ENCODE measurements at regions not wholly inside any gene's neighbourhood (a gene's known extent, or its start where the extent isn't known, plus 50 kb on each side); places are given as distances from the start of the nearest gene placed in this dataset.
"Not testable (repeated sequence)": the region's sequence is repeated elsewhere in the genome, so short reads cannot be mapped to it uniquely, and the experiment has no call there.

DNA sequence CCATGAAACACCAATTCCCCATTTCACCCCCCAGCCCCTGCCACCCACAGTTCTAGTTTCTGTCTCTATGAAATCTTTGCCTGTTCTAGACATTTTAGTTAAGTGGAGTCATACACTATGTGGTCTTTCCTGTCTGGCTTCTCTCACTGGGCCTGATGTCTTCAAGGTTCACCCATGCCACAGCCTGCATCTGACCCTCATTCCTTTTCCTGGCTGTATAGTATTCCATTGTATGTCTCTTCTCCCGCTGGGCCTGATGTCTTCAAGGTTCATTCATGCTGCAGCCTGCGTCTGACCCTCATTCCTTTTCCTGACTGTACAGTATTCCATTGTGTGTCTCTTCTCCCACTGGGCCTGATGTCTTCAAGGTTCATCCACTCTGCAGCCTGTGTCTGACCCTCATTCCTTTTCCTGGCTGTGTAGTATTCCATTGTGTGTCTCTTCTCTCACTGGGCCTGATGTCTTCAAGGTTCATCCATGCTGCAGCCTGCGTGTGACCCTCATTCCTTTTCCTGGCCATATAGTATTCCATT is 191.7 kb downstream of the CRLF2 start:
- 98 to 99% methylated on average over 3 of the region's 3 CpGs for WGBS, 2 donors

DNA sequence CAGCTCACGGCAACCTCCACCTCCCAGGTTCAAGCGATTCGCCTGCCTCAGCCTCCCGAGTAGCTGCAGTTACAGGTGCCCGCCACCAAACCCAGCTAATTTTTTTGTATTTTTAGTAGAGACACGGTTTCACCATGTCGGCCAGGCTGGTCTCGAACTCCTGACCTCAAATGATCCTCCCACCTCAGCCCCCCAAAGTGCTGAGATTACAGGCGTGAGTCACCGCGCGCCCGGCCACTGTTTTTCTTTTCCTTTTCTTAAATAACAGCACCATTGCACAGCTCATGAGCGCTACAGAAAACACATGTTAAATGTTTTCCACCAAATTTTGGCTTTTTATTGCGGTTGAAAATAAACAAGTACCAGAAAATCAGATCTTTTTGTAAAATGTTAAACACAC is 195.5 kb downstream of the CRLF2 start:
- H3K4me1 ChIP-seq; H3K27ac ChIP-seq; DNase-seq; H3K36me3 ChIP-seq; ATAC-seq; intact Hi-C loops (cut with DNase I); H3K27me3 ChIP-seq; H3K4me3 ChIP-seq: not testable (repeated sequence)
- 86 to 89% methylated on average over 15 of the region's 15 CpGs for WGBS, 2 donors
- H3K9me3 ChIP-seq, result peaks cover 0 to 26% (median 7%) of the 10 kb centered on the region in 11 donors

More for the DNA sequence above, 191.7 kb downstream of the CRLF2 start:
- H3K27me3 ChIP-seq, result no peaks in the 10 kb centered on the region
- DNase-seq (no peak), ATAC-seq (no peak)
- H3K27ac ChIP-seq, result no peak overlapping the region
- H3K4me3 ChIP-seq, result no peak overlapping the region
- H3K36me3 ChIP-seq, result no peaks in the 10 kb centered on the region
- H3K4me1 ChIP-seq, result no peaks in the 10 kb centered on the region
- TF ChIP-seq, protein P1, sequence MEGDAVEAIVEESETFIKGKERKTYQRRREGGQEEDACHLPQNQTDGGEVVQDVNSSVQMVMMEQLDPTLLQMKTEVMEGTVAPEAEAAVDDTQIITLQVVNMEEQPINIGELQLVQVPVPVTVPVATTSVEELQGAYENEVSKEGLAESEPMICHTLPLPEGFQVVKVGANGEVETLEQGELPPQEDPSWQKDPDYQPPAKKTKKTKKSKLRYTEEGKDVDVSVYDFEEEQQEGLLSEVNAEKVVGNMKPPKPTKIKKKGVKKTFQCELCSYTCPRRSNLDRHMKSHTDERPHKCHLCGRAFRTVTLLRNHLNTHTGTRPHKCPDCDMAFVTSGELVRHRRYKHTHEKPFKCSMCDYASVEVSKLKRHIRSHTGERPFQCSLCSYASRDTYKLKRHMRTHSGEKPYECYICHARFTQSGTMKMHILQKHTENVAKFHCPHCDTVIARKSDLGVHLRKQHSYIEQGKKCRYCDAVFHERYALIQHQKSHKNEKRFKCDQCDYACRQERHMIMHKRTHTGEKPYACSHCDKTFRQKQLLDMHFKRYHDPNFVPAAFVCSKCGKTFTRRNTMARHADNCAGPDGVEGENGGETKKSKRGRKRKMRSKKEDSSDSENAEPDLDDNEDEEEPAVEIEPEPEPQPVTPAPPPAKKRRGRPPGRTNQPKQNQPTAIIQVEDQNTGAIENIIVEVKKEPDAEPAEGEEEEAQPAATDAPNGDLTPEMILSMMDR (IDR thresholded peaks at IDR 0.05), result no peak
- H3K9me3 ChIP-seq, result peaks cover 0 to 42% (median 7%) of the 10 kb centered on the region in 11 donors
- intact Hi-C loops (cut with DNase I), result no loop called here

- WGBS, 2 donors, result 89 to 90% methylated on average over 11 of the region's 11 CpGs
- intact Hi-C loops (cut with DNase I), result not testable (repeated sequence)
Observed at GRCh38 chrX:1016281-1016680, 196.2 kb downstream of the CRLF2 start.

DNA sequence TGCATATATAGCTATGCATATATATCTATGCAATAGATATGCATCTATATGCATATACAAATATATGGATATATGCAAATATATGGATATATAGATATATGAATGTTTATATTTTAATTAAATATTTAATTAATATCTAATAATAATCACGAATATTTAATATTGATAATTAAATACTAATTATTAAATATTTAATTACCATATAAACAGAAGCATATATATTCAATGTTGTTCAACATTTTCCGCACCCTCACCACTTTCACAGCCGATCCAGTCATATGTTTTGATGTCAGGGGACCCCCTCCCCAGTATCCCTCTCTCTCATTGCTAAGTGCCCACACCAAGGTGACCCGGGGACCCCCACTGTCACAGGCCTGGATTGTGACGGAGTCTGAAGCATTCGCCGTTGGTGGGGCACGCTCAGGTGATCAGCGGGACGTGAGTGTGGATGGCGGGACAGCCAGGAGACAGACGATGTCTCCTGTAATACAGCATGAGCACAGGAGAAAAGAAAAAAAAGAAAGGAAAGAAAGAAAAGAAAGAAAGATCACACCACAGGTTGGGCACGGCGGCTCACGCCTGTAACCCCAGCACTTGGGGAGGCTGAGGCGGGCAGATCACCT is 199.7 kb downstream of the CRLF2 start:
- Histone ChIP-seq H3K27me3 (no peaks in the 10 kb centered on the region), H3K4me3 (no peak overlapping the region), H3K9me3 (peaks cover 0 to 3% (median 0%) of the 10 kb centered on the region in 11 donors), H3K27ac (no peak overlapping the region), H3K36me3 (no peaks in the 10 kb centered on the region), H3K4me1 (no peaks in the 10 kb centered on the region)
- 87 to 88% methylated on average over 16 of the region's 16 CpGs for WGBS, 2 donors
- ATAC-seq (no peak), DNase-seq (no peak)
- intact Hi-C loops (cut with DNase I), result no loop called here
- TF ChIP-seq, protein P1 (IDR thresholded peaks at IDR 0.05), result no peak

More at GRCh38 chrX:1016281-1016680, 196.2 kb downstream of the CRLF2 start:
- H3K4me1 ChIP-seq, H3K27me3 ChIP-seq, DNase-seq, H3K36me3 ChIP-seq, H3K27ac ChIP-seq, ATAC-seq, H3K4me3 ChIP-seq: not testable (repeated sequence)
- peaks cover 0 to 20% (median 2%) of the 10 kb centered on the region in 11 donors for H3K9me3 ChIP-seq

- no peak overlapping the region for H3K27ac ChIP-seq
- no peaks in the 10 kb centered on the region for H3K27me3 ChIP-seq
- no peak for DNase-seq
- H3K36me3 ChIP-seq, result no peaks in the 10 kb centered on the region
- ATAC-seq, result no peak
- H3K4me3 ChIP-seq, result no peak overlapping the region
- 86% methylated on average over 12 of the region's 12 CpGs for WGBS, 2 donors
- TF ChIP-seq, protein P1 (IDR thresholded peaks at IDR 0.05), result no peak
- peaks cover 0 to 3% (median 0%) of the 10 kb centered on the region in 11 donors for H3K9me3 ChIP-seq
- H3K4me1 ChIP-seq, result no peaks in the 10 kb centered on the region
- intact Hi-C loops (cut with DNase I), result no loop called here
Observed at GRCh38 chrX:1011691-1012283, 200.7 kb downstream of the CRLF2 start.
